A549 (cell line): ENCODE measurements at regions not wholly inside any gene's neighbourhood (a gene's known extent, or its start where the extent isn't known, plus 50 kb on each side); places are given as distances from the start of the nearest gene placed in this dataset.

Experiments used
- ATAC-seq, 2 experiments: fragments of 200-7000 bp in 1 of 2; fragments of >200 bp in 1 of 2; cut with Nextera tagmentation in 1 of 2; cut with Tn5 transposase in 1 of 2; 3 replicates each; pipeline versions ENCODE4 v1.8.0 to v1.9.1; 2018 to 2020; ENCODE audit warnings: mild to moderate bottlenecking in 1 of 2, moderate library complexity in 1 of 2
- CTCF ChIA-PET: fragments of 300-600 bp; sonication (Branson Sonifier 250); formaldehyde crosslinking; extraction: SDS; loops from one replicate; lab custom pipeline; 2021; ENCODE audit warnings: antibody characterized with exemption, inconsistent platforms; lab: Yijun Ruan, JAX
- POLR2A ChIA-PET: fragments of 350-600 bp; formaldehyde crosslinking; extraction: SDS; loops from one replicate; lab custom pipeline; 2021; ENCODE audit warnings: antibody characterized with exemption, inconsistent platforms; lab: Yijun Ruan, JAX
- DNase-seq, 2 experiments: peaks; one replicate each; pipeline versions ENCODE4 v3.0.0 to v3.0.0-alpha.2; 2011 to 2016; ENCODE audit warnings: low read depth in 1 of 2, low spot score in 1 of 2
- FAIRE-seq: peaks from 2 replicates; lab custom pipeline; 2011; peaks lifted over from hg19 to GRCh38; lab: Jason Lieb, UNC
- H3K27ac ChIP-seq, 2 experiments: fragments of >200 bp; sonication (Bioruptor Twin); formaldehyde crosslinking; 3 replicates each; pipeline ENCODE4 v1.5.1; 2016 to 2017
- H3K4me1 ChIP-seq: fragments of >200 bp; sonication (Bioruptor Twin); formaldehyde crosslinking; 3 replicates; pipeline ENCODE4 v1.6.1; 2016
- H3K4me2 ChIP-seq: fragments of >200 bp; sonication (Bioruptor Twin); formaldehyde crosslinking; 3 replicates; pipeline ENCODE4 v1.6.1; 2016
- H3K4me3 ChIP-seq: fragments of >200 bp; sonication (Bioruptor Twin); formaldehyde crosslinking; 3 replicates; pipeline ENCODE4 v1.5.1; 2016
- H3K9me3 ChIP-seq: fragments of >200 bp; sonication (Bioruptor Twin); formaldehyde crosslinking; 3 replicates; pipeline ENCODE4 v1.6.1; 2016
- CTCF ChIP-seq: fragments of >200 bp; sonication (Bioruptor Twin); formaldehyde crosslinking; IDR thresholded peaks from 3 replicates; pipeline ENCODE4 v1.5.1; 2016
- E2F6 ChIP-seq: IDR thresholded peaks from 2 replicates; pipeline ENCODE4 v1.6.1; 2012; ENCODE audit warnings: low read depth, borderline replicate concordance
- EHF ChIP-seq: fragments of 250-450 bp; sonication (Bioruptor Pico); IDR thresholded peaks from 2 replicates; pipeline ENCODE4 v1.5.0; 2020; ENCODE audit warnings: mild to moderate bottlenecking
- EP300 ChIP-seq, 2 experiments: fragments of >200 bp; sonication (Bioruptor Twin); formaldehyde crosslinking; IDR thresholded peaks; 2 replicates in 1 of 2; 3 replicates in 1 of 2; pipeline ENCODE4 v1.6.1; 2016 to 2017
- FOSL2 ChIP-seq, 2 experiments: fragments of 450-650 bp in 1 of 2; fragments of >200 bp in 1 of 2; sonication (Bioruptor Twin) in 1 of 2; formaldehyde crosslinking; IDR thresholded peaks; 2 replicates each; pipeline versions ENCODE4 v1.5.0 to v1.6.1; 2016 to 2020; ENCODE audit warnings: mild to moderate bottlenecking in 1 of 2, moderate library complexity in 1 of 2
- FOXS1 ChIP-seq: fragments of 250-450 bp; sonication (Bioruptor Pico); IDR thresholded peaks from 2 replicates; pipeline ENCODE4 v1.5.0; 2020; ENCODE audit warnings: mild to moderate bottlenecking, moderate library complexity
- GATA3 ChIP-seq: IDR thresholded peaks from 2 replicates; pipeline ENCODE4 v1.6.1; 2012; ENCODE audit warnings: borderline replicate concordance
- HOXB13 ChIP-seq: fragments of 250-450 bp; sonication (Bioruptor Pico); IDR thresholded peaks from 2 replicates; pipeline ENCODE4 v1.5.0; 2020; ENCODE audit warnings: low read depth, mild to moderate bottlenecking, moderate library complexity
- HOXB5 ChIP-seq: fragments of 250-450 bp; sonication (Bioruptor Pico); IDR thresholded peaks from 2 replicates; pipeline ENCODE4 v1.5.0; 2020; ENCODE audit warnings: mild to moderate bottlenecking, moderate library complexity
- MAFK ChIP-seq: fragments of 450-650 bp; IDR thresholded peaks from 2 replicates; pipeline ENCODE4 v1.6.1; 2014; ENCODE audit not compliant: partially characterized antibody
- MAX ChIP-seq: IDR thresholded peaks from 2 replicates; pipeline ENCODE4 v1.6.1; 2012
- POLR2AphosphoS2 ChIP-seq: conservative IDR thresholded peaks from 2 replicates; pipeline ENCODE4 v1.6.1; 2012; ENCODE audit warnings: low read length, improper control_type of control experiment, inconsistent platforms
- SMC3 ChIP-seq: fragments of >200 bp; sonication (Bioruptor Twin); formaldehyde crosslinking; IDR thresholded peaks from 3 replicates; pipeline ENCODE4 v1.6.1; 2018; ENCODE audit warnings: inconsistent platforms
- TP53 ChIP-seq: fragments of 250-450 bp; sonication (Bioruptor Pico); IDR thresholded peaks from 2 replicates; pipeline ENCODE4 v1.5.0; 2021; ENCODE audit warnings: mild to moderate bottlenecking, moderate library complexity
- ZC3H11A ChIP-seq: fragments of 450-650 bp; IDR thresholded peaks from 2 replicates; pipeline ENCODE4 v1.6.1; 2014; ENCODE audit warnings: antibody characterized with exemption, mild to moderate bottlenecking
- ZFP36 ChIP-seq: fragments of 450-650 bp; IDR thresholded peaks from 2 replicates; pipeline ENCODE4 v1.6.1; 2014; ENCODE audit warnings: borderline replicate concordance; ENCODE audit not compliant: partially characterized antibody
- ZNF302 ChIP-seq: fragments of 250-450 bp; sonication (Bioruptor Pico); IDR thresholded peaks from 2 replicates; pipeline ENCODE4 v1.9.0; 2021; ENCODE audit warnings: inconsistent platforms, mild to moderate bottlenecking, moderate library complexity
- WGBS: methylation state at CpG from one replicate; pipeline ENCODE4 v1.1.6; 2017; ENCODE audit errors: missing lambda C conversion rate; 5-methylcytosine and 5-hydroxymethylcytosine counted together
- TF ChIP-seq, protein P1 (sequence below): fragments of 200-600 bp; sonication (generic); IDR thresholded peaks from 2 replicates; pipeline ENCODE4 v1.6.1; 2016; ENCODE audit warnings: antibody characterized with exemption, mild to moderate bottlenecking, moderate library complexity
- TF ChIP-seq, protein P2 (sequence below): fragments of 250-450 bp; sonication (Bioruptor Pico); IDR thresholded peaks from 2 replicates; pipeline ENCODE4 v1.5.0; 2020; ENCODE audit warnings: low read depth, mild to moderate bottlenecking, moderate library complexity

- H3K9me3 ChIP-seq, result no peaks in the 10 kb centered on the region
- ATAC-seq (no peak), FAIRE-seq (no peak), DNase-seq (no peak)
- CTCF ChIA-PET, result interaction anchor here (0.7 to 2.2 kb wide), 4 partner anchors 11 to 47 kb away, joined by 3 to 7 read pairs (median 4); no protein-coding TSS in a partner anchor
- H3K4me2 ChIP-seq, result no peak overlapping the region
- no peak overlapping the region for H3K4me3 ChIP-seq
- TF ChIP-seq FOXS1 (no peak), CTCF (no peak), MAX (no peak), HOXB13 (no peak), POLR2AphosphoS2 (no peak), EHF (no peak), EP300 (IDR thresholded peaks at IDR 0.05) (no peak), E2F6 (no peak), ZFP36 (no peak), GATA3 (no peak), TP53 (CRISPR knock-in tag) (no peak), MAFK (no peak), FOSL2 (IDR thresholded peaks at IDR 0.05) (no peak), FOSL2 (CRISPR knock-in tag; IDR thresholded peaks at IDR 0.05) (no peak), ZNF302 (CRISPR knock-in tag) (no peak), HOXB5 (CRISPR knock-in tag) (no peak)
- TF ChIP-seq, protein P1, sequence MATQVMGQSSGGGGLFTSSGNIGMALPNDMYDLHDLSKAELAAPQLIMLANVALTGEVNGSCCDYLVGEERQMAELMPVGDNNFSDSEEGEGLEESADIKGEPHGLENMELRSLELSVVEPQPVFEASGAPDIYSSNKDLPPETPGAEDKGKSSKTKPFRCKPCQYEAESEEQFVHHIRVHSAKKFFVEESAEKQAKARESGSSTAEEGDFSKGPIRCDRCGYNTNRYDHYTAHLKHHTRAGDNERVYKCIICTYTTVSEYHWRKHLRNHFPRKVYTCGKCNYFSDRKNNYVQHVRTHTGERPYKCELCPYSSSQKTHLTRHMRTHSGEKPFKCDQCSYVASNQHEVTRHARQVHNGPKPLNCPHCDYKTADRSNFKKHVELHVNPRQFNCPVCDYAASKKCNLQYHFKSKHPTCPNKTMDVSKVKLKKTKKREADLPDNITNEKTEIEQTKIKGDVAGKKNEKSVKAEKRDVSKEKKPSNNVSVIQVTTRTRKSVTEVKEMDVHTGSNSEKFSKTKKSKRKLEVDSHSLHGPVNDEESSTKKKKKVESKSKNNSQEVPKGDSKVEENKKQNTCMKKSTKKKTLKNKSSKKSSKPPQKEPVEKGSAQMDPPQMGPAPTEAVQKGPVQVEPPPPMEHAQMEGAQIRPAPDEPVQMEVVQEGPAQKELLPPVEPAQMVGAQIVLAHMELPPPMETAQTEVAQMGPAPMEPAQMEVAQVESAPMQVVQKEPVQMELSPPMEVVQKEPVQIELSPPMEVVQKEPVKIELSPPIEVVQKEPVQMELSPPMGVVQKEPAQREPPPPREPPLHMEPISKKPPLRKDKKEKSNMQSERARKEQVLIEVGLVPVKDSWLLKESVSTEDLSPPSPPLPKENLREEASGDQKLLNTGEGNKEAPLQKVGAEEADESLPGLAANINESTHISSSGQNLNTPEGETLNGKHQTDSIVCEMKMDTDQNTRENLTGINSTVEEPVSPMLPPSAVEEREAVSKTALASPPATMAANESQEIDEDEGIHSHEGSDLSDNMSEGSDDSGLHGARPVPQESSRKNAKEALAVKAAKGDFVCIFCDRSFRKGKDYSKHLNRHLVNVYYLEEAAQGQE, result no peak
- no peak overlapping the region for H3K27ac ChIP-seq
- POLR2A ChIA-PET, result no interaction called here
- 60% methylated on average over 1 of the region's 1 CpG for WGBS
- no peaks in the 10 kb centered on the region for H3K4me1 ChIP-seq
These were observed 51.4 kb upstream of the ID3 start for GRCh38 chr1:23610677-23611076.

DNA sequence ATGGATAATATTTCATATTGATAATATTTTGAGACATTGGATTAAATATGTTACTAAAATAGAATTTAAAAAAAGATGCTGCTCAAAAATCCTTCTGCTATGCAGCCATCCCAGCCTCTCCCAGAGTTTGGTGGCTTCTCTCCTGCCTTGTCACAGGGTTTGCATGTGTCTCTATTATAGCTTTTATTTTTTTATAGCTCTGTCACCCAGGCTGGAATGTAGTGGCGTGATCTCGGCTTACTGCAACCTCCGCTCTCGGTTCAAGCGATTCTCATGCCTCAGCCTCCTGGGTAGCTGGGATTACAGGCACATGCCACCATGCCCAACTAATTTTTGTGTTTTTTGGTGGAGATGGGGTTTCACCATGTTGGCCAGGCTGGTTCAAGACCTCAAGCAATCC is 50.7 kb upstream of the ID3 start:
- FAIRE-seq (no peak), DNase-seq (no peak), ATAC-seq (no peak)
- H3K4me3 ChIP-seq, result no peak overlapping the region
- CTCF ChIA-PET, result interaction anchor here (0.7 to 2.2 kb wide), 3 partner anchors 10 to 27 kb away, joined by 3 to 7 read pairs (median 4); no protein-coding TSS in a partner anchor
- no peak overlapping the region; a peak in 1 of 6 replicates for H3K27ac ChIP-seq
- no peak for TF ChIP-seq POLR2AphosphoS2
- TF ChIP-seq SMC3, result no peak
- TF ChIP-seq ZC3H11A, result no peak
- TF ChIP-seq HOXB5 (CRISPR knock-in tag), result no peak
- TF ChIP-seq, protein P2, sequence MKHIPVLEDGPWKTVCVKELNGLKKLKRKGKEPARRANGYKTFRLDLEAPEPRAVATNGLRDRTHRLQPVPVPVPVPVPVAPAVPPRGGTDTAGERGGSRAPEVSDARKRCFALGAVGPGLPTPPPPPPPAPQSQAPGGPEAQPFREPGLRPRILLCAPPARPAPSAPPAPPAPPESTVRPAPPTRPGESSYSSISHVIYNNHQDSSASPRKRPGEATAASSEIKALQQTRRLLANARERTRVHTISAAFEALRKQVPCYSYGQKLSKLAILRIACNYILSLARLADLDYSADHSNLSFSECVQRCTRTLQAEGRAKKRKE (CRISPR knock-in tag), result no peak
- no peaks in the 10 kb centered on the region for H3K9me3 ChIP-seq
- WGBS, result 95% methylated on average over 5 of the region's 5 CpGs
- no peaks in the 10 kb centered on the region for H3K4me1 ChIP-seq
- POLR2A ChIA-PET, result no interaction called here
- H3K4me2 ChIP-seq, result no peak overlapping the region
